HG03558 (cell line): ENCODE measurements at regions not wholly inside any gene's neighbourhood (a gene's known extent, or its start where the extent isn't known, plus 50 kb on each side); places are given as distances from the start of the nearest gene placed in this dataset.

Experiments
- ATAC-seq: cut with Tn5 transposase; IDR thresholded peaks from one replicate; pipeline ENCODE4 v1.9.1; 2021; ENCODE audit warnings: moderate number of reproducible peaks; ENCODE audit not compliant: unreplicated experiment; ENCODE audit errors: extremely low read depth

DNA sequence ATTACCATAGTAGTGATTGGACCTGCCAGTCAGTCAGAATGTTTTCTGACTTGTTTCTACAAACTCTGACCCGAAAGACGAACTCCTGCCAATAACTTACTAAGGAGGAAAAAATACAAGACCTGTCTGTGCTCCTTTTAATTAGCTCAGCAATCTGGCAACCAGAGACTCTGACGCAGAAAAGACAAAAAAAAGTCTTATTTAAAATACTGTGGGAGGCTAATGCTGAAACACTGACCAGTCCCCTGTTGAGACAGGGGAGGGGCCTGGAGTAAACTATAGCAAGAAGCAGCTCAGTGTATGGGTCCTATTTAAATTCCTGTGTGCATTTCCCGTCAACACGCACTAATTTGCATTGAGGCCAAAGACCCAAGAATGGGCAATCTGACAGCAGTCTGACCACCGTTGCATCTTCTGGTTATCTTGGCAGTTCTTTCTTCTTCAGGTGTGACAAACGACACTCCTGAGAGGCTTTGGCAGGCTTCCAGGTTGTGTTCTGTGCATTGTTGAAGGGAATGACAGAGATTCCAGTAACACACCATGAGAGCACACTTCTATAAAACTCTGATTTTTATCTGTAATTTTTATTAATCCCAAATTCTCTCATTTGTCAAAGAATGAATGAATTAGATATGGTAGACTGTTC is 1114.3 kb downstream of the IGSF11 start:
- no peak for ATAC-seq

DNA sequence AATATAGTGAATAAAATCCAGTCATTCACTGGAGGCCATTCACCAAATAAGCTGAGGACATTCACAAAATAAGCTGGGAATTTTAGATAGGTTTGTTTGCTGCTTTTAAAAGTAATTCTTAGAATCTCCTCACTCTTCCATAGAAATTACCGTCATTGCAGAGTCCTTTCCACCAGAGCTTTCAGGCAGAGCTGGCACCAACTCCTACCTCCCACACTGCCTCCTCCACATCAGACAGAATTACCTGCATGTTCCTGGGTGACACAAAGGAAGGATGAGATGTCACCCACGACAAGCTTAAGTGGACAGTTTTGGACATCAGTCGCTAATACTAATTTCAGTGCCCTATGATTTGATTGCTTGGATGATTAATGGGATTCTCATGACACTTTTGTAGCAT is 1113.2 kb downstream of the IGSF11 start:
- ATAC-seq, result no peak

DNA sequence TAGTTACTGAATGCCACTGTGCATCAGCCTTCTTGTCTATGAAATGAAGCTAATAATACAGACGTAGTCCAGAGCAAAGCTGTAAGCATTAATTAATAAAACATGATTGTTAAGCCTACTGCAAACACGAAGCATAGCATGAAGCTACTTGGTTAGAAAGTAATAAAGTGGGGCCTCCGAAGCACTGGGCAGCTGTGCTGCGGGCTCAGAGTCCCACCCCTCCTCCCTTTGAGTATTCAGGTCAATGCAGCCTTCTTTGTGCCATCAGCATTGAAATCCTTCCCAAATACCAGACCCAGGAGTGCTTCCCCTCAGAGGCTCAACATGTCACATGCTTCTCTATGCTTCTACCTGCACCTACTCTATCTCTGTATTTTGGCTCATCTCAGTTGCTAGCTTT is 1112.6 kb downstream of the IGSF11 start:
- ATAC-seq, result no peak

DNA sequence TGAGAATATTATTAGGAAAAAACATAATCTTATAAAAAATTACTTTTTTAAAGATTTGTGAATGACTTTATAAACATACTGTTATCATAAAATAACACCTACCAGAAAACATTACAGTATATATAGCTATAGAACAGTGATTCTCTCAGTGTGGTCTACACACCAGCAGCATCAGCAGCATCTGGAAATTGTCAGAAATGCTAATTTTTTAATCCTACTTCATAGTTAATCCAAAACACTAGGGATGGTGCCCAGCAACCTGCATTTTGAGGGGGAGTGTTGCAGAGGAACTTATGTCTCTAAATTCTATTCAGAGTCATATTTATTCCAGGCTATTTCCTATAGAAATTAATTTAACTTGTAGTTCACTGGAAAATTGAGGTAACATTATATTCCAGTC is 1107.8 kb downstream of the IGSF11 start:
- ATAC-seq, result no peak

GRCh38 chr3:117927825-117928224 is 1106.8 kb downstream of the IGSF11 start:
- ATAC-seq, result no peak

DNA sequence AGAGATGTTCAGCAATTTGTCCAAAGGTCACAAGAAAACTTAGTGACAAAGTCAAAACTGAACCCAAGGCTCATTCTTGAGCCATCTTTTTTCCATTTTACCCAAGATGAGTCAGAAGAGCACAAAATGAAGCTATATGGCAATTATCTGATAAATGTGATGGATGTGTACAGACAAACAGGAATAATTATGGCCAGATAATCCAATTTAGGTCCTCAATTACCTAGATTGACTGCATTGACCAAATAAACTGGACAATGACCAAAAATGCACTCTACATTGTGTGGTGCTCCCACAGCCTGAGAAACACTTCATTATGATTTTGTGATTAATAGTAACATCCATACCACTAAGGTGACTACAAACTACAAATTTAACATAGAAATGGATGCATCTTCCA is 1105.8 kb downstream of the IGSF11 start:
- ATAC-seq, result no peak

DNA sequence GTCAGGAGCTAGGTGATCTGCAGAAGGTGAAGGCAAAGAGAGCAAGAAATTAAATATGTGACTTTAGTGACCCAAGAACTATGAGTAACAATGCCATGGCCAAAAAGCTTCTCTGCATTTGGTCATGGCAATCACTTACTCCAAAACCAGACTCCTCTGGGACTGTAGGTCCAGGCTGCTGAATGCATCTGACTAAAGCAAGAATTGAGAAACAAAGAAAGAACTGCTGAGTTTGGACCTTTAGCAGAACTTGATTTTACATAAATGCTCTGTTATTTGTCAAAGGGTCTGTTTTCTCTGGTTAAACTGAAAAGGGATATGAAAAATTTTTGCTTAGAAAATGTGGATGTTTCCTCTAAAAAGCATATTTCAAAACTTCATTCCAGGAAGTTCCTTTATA is 1102.2 kb downstream of the IGSF11 start:
- ATAC-seq, result no peak

GRCh38 chr3:117936159-117936558 is 1098.5 kb downstream of the IGSF11 start:
- ATAC-seq, result no peak

DNA sequence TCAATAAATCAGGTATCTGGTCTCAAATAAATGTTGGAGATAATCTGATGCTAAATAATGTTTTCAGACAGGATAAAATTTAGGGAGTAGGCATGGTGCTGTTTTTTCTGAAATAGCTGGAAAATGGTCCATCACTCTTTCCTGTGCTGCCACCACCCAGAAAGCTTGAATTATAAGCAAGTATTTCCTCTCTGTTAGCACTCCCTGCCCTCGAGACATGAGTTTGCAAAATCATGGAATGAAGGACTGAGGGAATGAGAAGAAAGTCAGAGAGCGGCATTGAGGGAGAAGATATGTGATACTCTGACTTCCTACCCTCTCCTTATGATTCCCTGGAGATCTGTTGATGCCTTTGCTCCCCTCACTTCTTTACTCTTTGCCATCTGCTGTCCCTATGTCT is 1095.7 kb downstream of the IGSF11 start:
- no peak for ATAC-seq

- ATAC-seq, result no peak
Measured at GRCh38 chr3:117939425-117940027, 1095.1 kb downstream of the IGSF11 start.

DNA sequence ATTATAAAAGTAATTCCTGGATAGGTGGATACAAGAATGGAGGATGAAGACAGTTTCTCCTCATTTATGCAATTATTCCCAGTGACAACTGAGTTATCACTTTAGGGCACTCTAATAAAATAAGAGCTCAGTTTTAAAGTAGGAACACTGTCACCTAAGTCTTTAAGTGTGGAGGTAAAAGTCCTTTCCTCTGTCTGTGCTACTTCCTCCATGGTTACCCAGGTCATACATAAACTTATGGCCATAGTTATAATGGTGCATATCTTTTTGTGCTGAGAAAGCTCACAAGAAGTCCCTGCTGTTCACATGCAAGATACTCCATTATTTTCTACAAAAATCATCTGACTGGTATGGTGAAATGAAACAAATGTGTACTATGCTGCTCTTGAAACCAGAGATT is 1093.6 kb downstream of the IGSF11 start:
- ATAC-seq, result no peak

DNA sequence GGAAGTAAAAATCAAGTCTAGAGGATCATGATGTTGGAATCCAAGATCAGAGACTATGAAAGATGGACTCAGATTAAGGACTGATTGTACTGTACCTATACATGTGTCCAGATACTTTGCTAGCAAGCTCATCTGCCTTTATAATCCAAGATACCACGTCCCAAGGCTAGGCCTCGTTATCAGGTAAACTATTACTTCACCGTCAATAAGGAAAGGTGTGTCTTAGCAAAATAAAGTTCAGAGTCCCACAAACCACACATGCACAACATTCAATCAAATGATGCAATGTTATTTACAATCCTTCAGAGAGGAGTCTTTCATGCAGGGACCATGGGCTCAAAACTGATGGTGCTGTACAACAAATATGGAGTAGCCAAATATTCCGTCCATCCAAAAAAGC is 1092.9 kb downstream of the IGSF11 start:
- no peak for ATAC-seq

GRCh38 chr3:117954131-117954530 is 1080.5 kb downstream of the IGSF11 start:
- ATAC-seq, result no peak

- no peak for ATAC-seq
Measured at GRCh38 chr3:117955196-117955595, 1079.5 kb downstream of the IGSF11 start.

GRCh38 chr3:117958027-117958426 is 1076.6 kb downstream of the IGSF11 start:
- ATAC-seq, result no peak

GRCh38 chr3:117962750-117963149 is 1071.9 kb downstream of the IGSF11 start:
- ATAC-seq, result no peak

GRCh38 chr3:117963858-117964257 is 1070.8 kb downstream of the IGSF11 start:
- ATAC-seq, result no peak

DNA sequence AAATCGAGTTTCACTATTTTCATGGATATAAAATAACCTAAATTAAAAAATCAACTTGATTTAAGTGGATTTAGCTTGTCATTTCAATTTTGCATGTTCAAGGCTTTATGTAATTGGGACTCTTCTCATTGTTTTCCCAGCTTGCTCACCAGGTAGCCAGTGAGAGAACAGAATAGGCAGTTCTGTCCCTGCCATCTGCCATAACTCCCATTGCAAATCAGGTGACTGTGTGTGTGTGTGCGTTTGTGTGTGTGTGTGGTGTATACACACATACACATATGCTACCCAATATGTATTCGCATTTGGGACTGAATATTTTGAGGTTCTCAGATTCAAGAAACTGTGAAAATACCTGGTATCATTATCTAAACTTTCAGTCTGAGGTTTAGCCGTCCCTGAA is 1069.8 kb downstream of the IGSF11 start:
- ATAC-seq, result no peak

- no peak for ATAC-seq
Measured at GRCh38 chr3:117977504-117978228, 1057.0 kb downstream of the IGSF11 start.

DNA sequence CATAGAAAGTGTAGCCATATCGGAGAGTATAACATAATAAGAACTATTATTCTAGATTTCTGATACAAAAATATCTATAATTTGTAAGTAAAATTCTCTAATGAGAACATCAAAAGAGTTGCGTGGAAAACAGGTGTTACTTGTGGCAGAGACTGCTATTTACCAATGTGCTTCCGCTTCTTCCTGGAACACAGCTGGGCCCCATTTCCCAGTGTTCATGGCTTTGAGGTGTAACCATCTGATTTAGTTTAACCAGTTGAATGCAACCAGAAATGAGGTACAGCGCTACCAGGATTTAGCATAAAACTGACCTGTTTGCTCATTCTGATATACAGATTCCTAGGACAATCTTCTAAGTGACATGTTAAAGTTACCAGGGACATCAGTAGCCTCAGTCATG is 1055.2 kb downstream of the IGSF11 start:
- ATAC-seq, result no peak

- ATAC-seq, result no peak
Measured at GRCh38 chr3:117987256-117987655, 1047.4 kb downstream of the IGSF11 start.

DNA sequence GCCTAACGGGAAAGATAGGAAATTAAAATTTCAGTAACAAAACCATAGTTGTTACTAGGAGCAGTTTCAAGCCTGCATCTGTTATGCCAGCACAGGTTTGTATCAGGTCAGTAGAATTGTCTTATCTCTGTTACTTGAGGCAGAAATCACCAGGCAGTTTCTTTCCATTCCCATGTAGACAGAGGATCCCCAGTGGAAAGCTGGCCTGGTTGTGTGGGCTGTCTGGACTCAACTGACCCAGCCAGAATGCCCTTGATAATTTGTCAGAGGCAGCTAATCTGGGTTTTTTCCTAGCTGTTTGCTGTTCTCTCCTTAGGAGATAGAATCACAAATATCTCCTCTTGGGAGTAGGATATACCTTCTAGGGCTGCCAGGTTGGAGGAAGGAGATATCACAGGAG is 1044.7 kb downstream of the IGSF11 start:
- no peak for ATAC-seq
